ENCODE measurements at regions not wholly inside any gene's neighbourhood (a gene's known extent, or its start where the extent isn't known, plus 50 kb on each side); places are given as distances from the start of the nearest gene placed in this dataset.

- Histone ChIP-seq H4K20me1 (ENCODE audit: insufficient read depth, low read length) (no peaks in the 10 kb centered on the region), H3K36me3 (ENCODE audit: insufficient read depth, low read length) (no peaks in the 10 kb centered on the region), H3K9ac (ENCODE audit: low read length) (no peak overlapping the region), H3K79me2 (ENCODE audit: insufficient read depth, low read length) (no peaks in the 10 kb centered on the region), H3K9me3 (ENCODE audit: insufficient read depth, low read depth, low read length) (no peaks in the 10 kb centered on the region), H3K27me3 (ENCODE audit: insufficient read depth, low read length) (no peaks in the 10 kb centered on the region), H2AFZ (ENCODE audit: low read depth, low read length) (no peak overlapping the region), H3K27ac (ENCODE audit: low read depth, low read length) (no peak overlapping the region), H3K4me1 (ENCODE audit: insufficient read depth, low read length) (no peaks in the 10 kb centered on the region), H3K4me2 (ENCODE audit: low read length) (no peak overlapping the region), H3K4me3 (ENCODE audit: insufficient read depth, low read depth, low read length) (no peak overlapping the region)
- no peak overlapping the region for H3K27ac Mint-ChIP-seq (ENCODE audit: unreplicated experiment)
- no peak overlapping the region for H3K4me3 Mint-ChIP-seq (ENCODE audit: unreplicated experiment)
- DNase-seq (ENCODE audit: low read depth) (no peak), FAIRE-seq (no peak)
- H3K4me1 Mint-ChIP-seq (ENCODE audit: low read depth, unreplicated experiment), result no peaks in the 10 kb centered on the region
- H3K9me3 Mint-ChIP-seq (ENCODE audit: unreplicated experiment), result peaks cover 4% of the 10 kb centered on the region
- peaks cover under 1% of the 10 kb centered on the region for H3K27me3 Mint-ChIP-seq (ENCODE audit: low read depth, unreplicated experiment)
- no peaks in the 10 kb centered on the region for H3K36me3 Mint-ChIP-seq (ENCODE audit: low read depth, unreplicated experiment)
- no peak for TF ChIP-seq EZH2 (IDR thresholded peaks at IDR 0.05; ENCODE audit: insufficient read depth, low read length)
- TF ChIP-seq CTCF (IDR thresholded peaks at IDR 0.05; ENCODE audit: insufficient read depth, low read depth, low read length), result no peak
Observed at GRCh38 chr16:75836347-75837010, 110.2 kb upstream of the CPHXL start.

GRCh38 chr16:75837264-75837663, 111.0 kb upstream of the CPHXL start:
- no peak overlapping the region for H3K4me2 ChIP-seq (ENCODE audit: low read length)
- H3K4me1 Mint-ChIP-seq (ENCODE audit: low read depth, unreplicated experiment), result no peaks in the 10 kb centered on the region
- H3K27me3 Mint-ChIP-seq (ENCODE audit: low read depth, unreplicated experiment), result peaks cover 2% of the 10 kb centered on the region
- H3K27me3 ChIP-seq (ENCODE audit: insufficient read depth, low read length), result no peaks in the 10 kb centered on the region
- TF ChIP-seq EZH2 (IDR thresholded peaks at IDR 0.05; ENCODE audit: insufficient read depth, low read length) (no peak), CTCF (IDR thresholded peaks at IDR 0.05; ENCODE audit: insufficient read depth, low read depth, low read length) (no peak)
- no peak overlapping the region for H3K27ac Mint-ChIP-seq (ENCODE audit: unreplicated experiment)
- FAIRE-seq (no peak), DNase-seq (ENCODE audit: low read depth) (no peak)
- no peaks in the 10 kb centered on the region for H3K36me3 ChIP-seq (ENCODE audit: insufficient read depth, low read length)
- no peak overlapping the region for H3K27ac ChIP-seq (ENCODE audit: low read depth, low read length)
- H3K79me2 ChIP-seq (ENCODE audit: insufficient read depth, low read length), result no peaks in the 10 kb centered on the region
- peaks cover 4% of the 10 kb centered on the region for H3K9me3 Mint-ChIP-seq (ENCODE audit: unreplicated experiment)
- no peak overlapping the region for H3K4me3 Mint-ChIP-seq (ENCODE audit: unreplicated experiment)
- no peaks in the 10 kb centered on the region for H4K20me1 ChIP-seq (ENCODE audit: insufficient read depth, low read length)
- no peak overlapping the region for H2AFZ ChIP-seq (ENCODE audit: low read depth, low read length)
- no peak overlapping the region for H3K9ac ChIP-seq (ENCODE audit: low read length)
- H3K4me3 ChIP-seq (ENCODE audit: insufficient read depth, low read depth, low read length), result no peak overlapping the region
- H3K9me3 ChIP-seq (ENCODE audit: insufficient read depth, low read depth, low read length), result no peaks in the 10 kb centered on the region
- no peaks in the 10 kb centered on the region for H3K4me1 ChIP-seq (ENCODE audit: insufficient read depth, low read length)
- no peaks in the 10 kb centered on the region for H3K36me3 Mint-ChIP-seq (ENCODE audit: low read depth, unreplicated experiment)

- H3K27ac ChIP-seq (ENCODE audit: low read depth, low read length), result no peak overlapping the region
- H3K4me3 ChIP-seq (ENCODE audit: insufficient read depth, low read depth, low read length), result no peak overlapping the region
- H3K27me3 Mint-ChIP-seq (ENCODE audit: low read depth, unreplicated experiment), result peaks cover 2% of the 10 kb centered on the region
- H4K20me1 ChIP-seq (ENCODE audit: insufficient read depth, low read length), result no peaks in the 10 kb centered on the region
- no peak for DNase-seq (ENCODE audit: low read depth)
- H2AFZ ChIP-seq (ENCODE audit: low read depth, low read length), result no peak overlapping the region
- H3K36me3 Mint-ChIP-seq (ENCODE audit: low read depth, unreplicated experiment), result no peaks in the 10 kb centered on the region
- no peaks in the 10 kb centered on the region for H3K4me1 Mint-ChIP-seq (ENCODE audit: low read depth, unreplicated experiment)
- no peaks in the 10 kb centered on the region for H3K4me1 ChIP-seq (ENCODE audit: insufficient read depth, low read length)
- H3K4me3 Mint-ChIP-seq (ENCODE audit: unreplicated experiment), result no peak overlapping the region
- H3K36me3 ChIP-seq (ENCODE audit: insufficient read depth, low read length), result no peaks in the 10 kb centered on the region
- H3K9me3 ChIP-seq (ENCODE audit: insufficient read depth, low read depth, low read length), result no peaks in the 10 kb centered on the region
- no peak overlapping the region for H3K27ac Mint-ChIP-seq (ENCODE audit: unreplicated experiment)
- no peaks in the 10 kb centered on the region for H3K79me2 ChIP-seq (ENCODE audit: insufficient read depth, low read length)
- FAIRE-seq, result no peak
- H3K4me2 ChIP-seq (ENCODE audit: low read length), result no peak overlapping the region
- no peaks in the 10 kb centered on the region for H3K27me3 ChIP-seq (ENCODE audit: insufficient read depth, low read length)
- H3K9ac ChIP-seq (ENCODE audit: low read length), result no peak overlapping the region
- no peak for TF ChIP-seq EZH2 (IDR thresholded peaks at IDR 0.05; ENCODE audit: insufficient read depth, low read length)
- no peak for TF ChIP-seq CTCF (IDR thresholded peaks at IDR 0.05; ENCODE audit: insufficient read depth, low read depth, low read length)
- H3K9me3 Mint-ChIP-seq (ENCODE audit: unreplicated experiment), result peaks cover 4% of the 10 kb centered on the region
Observed at GRCh38 chr16:75837681-75838080, 111.4 kb upstream of the CPHXL start.

All from astrocyte (in vitro differentiated cells and primary cell).